ENCODE measurements at regions not wholly inside any gene's neighbourhood (a gene's known extent, or its start where the extent isn't known, plus 50 kb on each side); places are given as distances from the start of the nearest gene placed in this dataset.

GRCh38 chr3:59660376-59660775 lies 610.6 kb upstream of the CFAP20DC start:
- no peak overlapping the region for H3K4me3 ChIP-seq (ENCODE audit: low read depth, low read length)
- no peak for DNase-seq (ENCODE audit: low read depth, low spot score)
- TF ChIP-seq CTCF (IDR thresholded peaks at IDR 0.05; ENCODE audit: low read depth, low read length): no peak
- in situ Hi-C loops (cut with HindIII; ENCODE audit: low sequenced_read_pairs): no loop called here

DNA sequence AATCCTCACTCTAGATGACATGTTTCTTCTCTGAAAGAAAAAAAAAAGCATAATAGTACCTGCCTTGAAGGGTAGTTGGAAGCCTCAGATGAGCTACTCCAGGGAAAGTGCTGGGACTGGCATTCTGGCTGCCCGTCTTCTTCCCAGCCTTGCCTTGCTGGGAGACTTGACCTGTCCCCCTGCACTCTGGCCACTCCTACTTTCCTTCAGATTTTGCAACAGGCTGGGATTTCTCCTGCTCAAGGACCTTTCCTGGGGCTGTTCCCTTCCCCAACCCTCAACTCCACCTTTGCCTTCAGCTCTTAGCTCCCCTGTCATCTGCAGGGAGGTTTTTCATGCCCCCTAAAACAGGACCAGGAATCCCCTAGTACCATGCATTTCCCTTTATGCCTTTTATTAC lies 609.9 kb upstream of the CFAP20DC start:
- no peak for TF ChIP-seq CTCF (IDR thresholded peaks at IDR 0.05; ENCODE audit: low read depth, low read length)
- in situ Hi-C loops (cut with HindIII; ENCODE audit: low sequenced_read_pairs): no loop called here
- DNase-seq (ENCODE audit: low read depth, low spot score): no peak

GRCh38 chr3:59658866-59659265 lies 609.0 kb upstream of the CFAP20DC start:
- no peak overlapping the region for H3K4me3 ChIP-seq (ENCODE audit: low read depth, low read length)
- in situ Hi-C loops (cut with HindIII; ENCODE audit: low sequenced_read_pairs): no loop called here
- DNase-seq (ENCODE audit: low read depth, low spot score): no peak
- TF ChIP-seq CTCF (IDR thresholded peaks at IDR 0.05; ENCODE audit: low read depth, low read length): no peak

More for the DNA sequence above, 609.9 kb upstream of the CFAP20DC start:
- H3K4me3 ChIP-seq (ENCODE audit: low read depth, low read length): no peak overlapping the region

GRCh38 chr3:59658274-59658673 lies 608.4 kb upstream of the CFAP20DC start:
- TF ChIP-seq CTCF (IDR thresholded peaks at IDR 0.05; ENCODE audit: low read depth, low read length): no peak

GRCh38 chr3:59655418-59656015 lies 605.7 kb upstream of the CFAP20DC start:
- in situ Hi-C loops (cut with HindIII; ENCODE audit: low sequenced_read_pairs): no loop called here
- no peak for TF ChIP-seq CTCF (IDR thresholded peaks at IDR 0.05; ENCODE audit: low read depth, low read length)
- H3K4me3 ChIP-seq (ENCODE audit: low read depth, low read length): no peak overlapping the region
- DNase-seq (ENCODE audit: low read depth, low spot score): no peak

More at GRCh38 chr3:59658274-59658673, 608.4 kb upstream of the CFAP20DC start:
- no peak overlapping the region for H3K4me3 ChIP-seq (ENCODE audit: low read depth, low read length)
- in situ Hi-C loops (cut with HindIII; ENCODE audit: low sequenced_read_pairs): no loop called here
- no peak for DNase-seq (ENCODE audit: low read depth, low spot score)

DNA sequence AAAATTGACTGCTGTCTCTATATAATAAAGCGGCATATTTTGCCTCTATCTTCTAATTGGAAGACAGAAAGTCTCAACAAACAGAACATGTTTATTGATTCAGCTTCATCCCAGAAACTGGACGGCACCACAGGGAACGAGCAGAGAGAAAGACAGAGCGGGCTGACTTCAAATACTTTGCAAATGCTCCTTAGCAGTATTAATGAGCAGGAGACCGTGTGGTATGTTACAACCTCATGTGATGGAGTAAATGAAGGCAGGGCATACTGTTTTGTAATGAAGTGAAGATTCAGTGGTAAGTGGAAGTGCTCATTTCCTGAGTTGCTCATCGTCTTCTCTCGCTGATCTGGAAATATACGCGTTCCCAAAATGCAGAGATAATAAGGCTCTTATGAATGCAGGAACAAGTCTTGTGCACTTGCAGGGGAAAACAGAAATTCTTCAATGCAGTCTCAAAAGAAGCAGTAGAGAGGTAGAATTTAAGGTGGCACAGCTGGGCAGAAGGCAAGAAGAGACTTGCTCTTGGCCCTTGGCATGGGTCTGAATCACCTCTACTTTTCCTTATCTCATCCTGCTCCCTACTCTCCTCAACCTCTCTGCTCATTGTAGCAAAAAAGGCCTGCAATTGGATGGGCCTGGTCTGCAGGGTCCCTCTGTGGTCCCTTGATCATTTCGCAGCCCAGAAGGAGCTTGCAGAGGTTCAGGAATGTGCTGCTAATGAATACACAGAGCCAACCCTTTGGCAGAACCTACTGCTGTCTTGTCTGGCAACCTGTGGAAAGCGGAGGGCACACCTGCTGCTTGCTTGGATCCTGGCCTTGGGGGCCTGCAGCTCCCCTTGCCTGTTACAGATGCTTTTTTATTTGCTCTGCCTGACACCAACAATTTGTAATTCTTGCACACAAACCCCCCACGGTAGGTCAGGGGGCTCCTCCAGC lies 604.9 kb upstream of the CFAP20DC start:
- DNase-seq (ENCODE audit: low read depth, low spot score): no peak
- H3K4me3 ChIP-seq (ENCODE audit: low read depth, low read length): no peak overlapping the region
- TF ChIP-seq CTCF (IDR thresholded peaks at IDR 0.05; ENCODE audit: low read depth, low read length): no peak
- in situ Hi-C loops (cut with HindIII; ENCODE audit: low sequenced_read_pairs): no loop called here
